Stimulated activated CD4-positive, alpha-beta T cell treated with anti-CD3 and anti-CD28 coated beads, Interleukin-4, amount 100 ng/mL, for 1 hour (primary cell): ENCODE measurements at regions not wholly inside any gene's neighbourhood (a gene's known extent, or its start where the extent isn't known, plus 50 kb on each side); places are given as distances from the start of the nearest gene placed in this dataset.
"Not testable (repeated sequence)": the region's sequence is repeated elsewhere in the genome, so short reads cannot be mapped to it uniquely, and the experiment has no call there.

Source experiments
- DNase-seq: peaks from one replicate; pipeline ENCODE4 v3.0.0-alpha.2; 2020

DNA sequence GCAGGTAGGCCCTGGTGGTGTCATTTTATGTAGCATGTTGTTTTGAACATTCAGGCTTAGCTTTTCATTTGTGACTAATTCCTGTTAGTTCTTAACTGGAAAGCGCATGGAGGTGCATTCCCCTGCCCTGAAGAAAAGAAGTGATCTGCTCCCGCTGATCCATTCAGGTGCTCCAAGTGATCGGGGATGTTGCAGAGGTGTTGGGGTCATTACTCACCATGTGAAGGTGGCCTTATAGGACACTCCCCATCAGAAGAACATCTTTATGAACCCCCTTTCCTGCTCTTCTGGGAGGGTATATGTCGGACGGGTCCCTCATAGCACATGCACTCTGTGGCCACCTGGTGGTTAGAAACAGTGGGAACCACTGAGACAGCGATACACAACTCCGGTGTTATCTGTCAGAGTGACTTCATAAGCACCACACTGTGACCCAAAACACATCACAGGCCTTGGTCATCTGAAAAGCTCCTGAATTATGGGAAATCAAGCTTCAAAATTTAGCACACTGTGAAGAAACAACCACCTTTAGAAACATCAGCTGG lies 172.5 kb upstream of the NOTCH2NLA start:
- DNase-seq = not testable (repeated sequence)

GRCh38 chr1:146400173-146401121 lies 171.6 kb upstream of the NOTCH2NLA start:
- not testable (repeated sequence) for DNase-seq

- not testable (repeated sequence) for DNase-seq
Measured at GRCh38 chr1:146399225-146399624, 170.4 kb upstream of the NOTCH2NLA start.

GRCh38 chr1:146396801-146397200 lies 168.0 kb upstream of the NOTCH2NLA start:
- not testable (repeated sequence) for DNase-seq

- DNase-seq = not testable (repeated sequence)
Measured at GRCh38 chr1:146396242-146396641, 167.4 kb upstream of the NOTCH2NLA start.

DNA sequence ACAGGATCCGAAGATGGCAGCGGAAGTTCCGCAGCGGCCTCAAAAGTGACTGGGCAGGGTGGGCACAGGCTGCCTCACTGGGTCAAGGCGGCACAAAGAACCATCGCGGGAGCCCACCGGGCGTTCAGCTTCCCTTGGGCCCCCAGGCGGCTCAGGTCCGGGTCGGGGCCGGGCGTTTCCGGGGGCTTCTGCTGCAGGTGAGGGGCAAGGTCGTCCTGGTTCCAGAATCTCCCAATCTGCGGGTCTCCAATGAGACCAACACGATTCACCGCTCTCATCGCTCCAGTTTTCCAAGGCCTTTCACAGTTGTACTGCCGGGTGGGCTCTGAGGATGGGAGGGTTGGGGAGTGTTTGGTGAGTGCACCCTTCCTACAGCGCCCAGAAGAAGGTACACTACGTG lies 165.0 kb upstream of the NOTCH2NLA start:
- DNase-seq = not testable (repeated sequence)

GRCh38 chr1:146393154-146393553 lies 164.3 kb upstream of the NOTCH2NLA start:
- not testable (repeated sequence) for DNase-seq

- DNase-seq = not testable (repeated sequence)
Measured at GRCh38 chr1:146389178-146389577, 160.4 kb upstream of the NOTCH2NLA start.

GRCh38 chr1:146387750-146388469 lies 159.1 kb upstream of the NOTCH2NLA start:
- DNase-seq = not testable (repeated sequence)

DNA sequence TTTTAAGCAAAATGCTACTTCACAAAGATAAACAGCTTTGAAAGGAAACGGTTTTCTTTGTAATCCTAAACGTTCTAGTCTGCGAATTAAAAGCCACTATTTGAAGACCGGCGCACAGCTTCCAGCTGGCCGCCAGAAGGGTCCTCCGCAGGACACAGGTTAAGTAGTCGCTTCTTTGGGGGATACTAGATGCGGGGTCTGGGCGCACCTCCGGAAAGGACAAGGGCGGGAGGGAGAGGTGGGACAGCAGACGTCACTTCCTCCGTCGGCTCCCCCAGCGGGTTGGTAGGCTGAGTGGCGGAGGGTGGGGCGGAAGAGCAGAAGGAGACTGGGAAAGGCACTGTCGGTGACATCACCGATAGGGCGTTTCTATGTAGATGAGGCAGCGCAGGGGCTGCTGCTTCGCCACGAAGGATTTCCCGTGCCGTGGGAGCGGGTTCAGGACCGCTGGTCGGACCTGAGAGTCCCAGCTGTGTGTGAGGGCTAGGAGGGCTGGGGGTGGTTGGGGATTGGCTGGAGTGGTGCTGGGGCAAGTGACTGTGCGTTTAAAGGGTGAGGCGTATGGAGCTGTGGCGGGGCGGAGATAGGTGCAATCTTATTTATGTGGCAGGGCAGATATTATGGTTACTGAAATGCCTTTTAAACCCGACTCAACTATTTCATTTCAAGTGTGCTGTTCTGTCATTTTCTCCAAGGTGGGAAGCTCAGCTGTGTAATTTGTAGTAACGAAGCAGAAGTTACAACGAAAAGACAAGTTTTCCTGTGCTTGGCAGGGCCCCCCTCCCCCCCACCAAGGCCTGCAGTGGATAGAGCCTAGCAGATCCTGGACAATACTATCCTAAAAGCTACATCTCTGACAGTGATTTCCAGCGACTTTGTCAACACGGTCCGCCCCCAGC lies 158.3 kb upstream of the NOTCH2NLA start:
- DNase-seq = peak; percentile 65

DNA sequence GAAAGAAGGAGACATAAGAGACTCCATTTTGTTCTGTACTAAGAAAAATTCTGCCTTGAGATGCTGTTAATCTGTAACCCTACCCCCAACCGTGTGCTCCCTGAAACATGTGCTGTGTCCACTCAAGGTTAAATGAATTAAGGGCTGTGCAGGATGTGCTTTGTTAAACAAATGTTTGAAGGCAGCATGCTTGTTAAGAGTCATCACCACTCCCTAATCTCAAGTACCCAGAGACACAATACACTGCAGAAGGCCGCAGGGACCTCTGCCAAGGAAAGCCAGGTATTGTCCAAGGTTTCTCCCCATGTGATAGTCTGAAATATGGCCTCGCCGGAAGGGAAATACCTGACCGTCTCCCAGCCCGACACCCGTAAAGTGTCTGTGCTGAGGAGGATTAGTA lies 152.4 kb upstream of the NOTCH2NLA start:
- DNase-seq = not testable (repeated sequence)

GRCh38 chr1:146376708-146377496 lies 148.1 kb upstream of the NOTCH2NLA start:
- DNase-seq = peak; percentile 63

DNA sequence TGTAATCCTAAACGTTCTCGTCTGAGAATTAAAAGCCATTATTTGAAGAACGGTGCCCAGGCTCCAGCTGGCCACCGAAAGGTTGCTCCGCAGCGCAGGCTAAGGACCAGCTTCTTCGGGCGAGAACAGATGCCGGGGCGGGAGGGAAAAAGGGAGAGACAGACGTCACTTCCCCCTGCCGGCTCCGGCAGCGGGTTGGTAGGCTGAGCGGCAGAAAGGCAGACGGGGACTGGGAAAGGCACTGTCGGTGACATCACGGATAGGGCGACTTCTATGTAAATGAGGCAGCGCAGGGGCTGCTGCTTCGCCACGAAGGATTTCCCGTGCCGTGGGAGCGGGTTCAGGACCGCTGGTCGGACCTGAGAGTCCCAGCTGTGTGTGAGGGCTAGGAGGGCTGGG lies 147.5 kb upstream of the NOTCH2NLA start:
- DNase-seq = peak; percentile 74

- not testable (repeated sequence) for DNase-seq
Measured at GRCh38 chr1:146375108-146375507, 146.3 kb upstream of the NOTCH2NLA start.

DNA sequence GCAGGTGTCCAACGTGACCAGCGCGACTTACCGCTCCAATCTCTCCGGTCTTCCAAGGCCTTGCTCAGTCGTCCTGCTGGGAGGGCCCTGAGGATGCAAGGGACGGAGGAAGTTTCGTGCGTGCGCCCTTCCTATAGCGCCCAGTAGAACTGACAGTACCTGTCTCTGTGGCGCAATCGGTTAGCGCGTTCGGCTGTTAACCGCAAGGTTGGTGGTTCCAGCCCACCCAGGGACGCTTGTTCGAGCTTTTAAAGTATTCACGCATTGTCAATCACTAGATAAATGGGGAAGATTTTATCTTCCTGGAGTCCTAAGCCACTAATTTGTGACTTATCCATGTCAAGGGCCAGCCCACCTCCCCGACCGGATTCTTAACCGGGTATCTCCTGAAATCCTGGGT lies 141.1 kb upstream of the NOTCH2NLA start:
- DNase-seq = peak; percentile 53

- not testable (repeated sequence) for DNase-seq
Measured at GRCh38 chr1:146355373-146355772, 126.6 kb upstream of the NOTCH2NLA start.

- not testable (repeated sequence) for DNase-seq
Measured at GRCh38 chr1:146326863-146327262, 98.0 kb upstream of the NOTCH2NLA start.

GRCh38 chr1:146324463-146324862 lies 95.6 kb upstream of the NOTCH2NLA start:
- not testable (repeated sequence) for DNase-seq

GRCh38 chr1:146323302-146323701 lies 94.5 kb upstream of the NOTCH2NLA start:
- not testable (repeated sequence) for DNase-seq

DNA sequence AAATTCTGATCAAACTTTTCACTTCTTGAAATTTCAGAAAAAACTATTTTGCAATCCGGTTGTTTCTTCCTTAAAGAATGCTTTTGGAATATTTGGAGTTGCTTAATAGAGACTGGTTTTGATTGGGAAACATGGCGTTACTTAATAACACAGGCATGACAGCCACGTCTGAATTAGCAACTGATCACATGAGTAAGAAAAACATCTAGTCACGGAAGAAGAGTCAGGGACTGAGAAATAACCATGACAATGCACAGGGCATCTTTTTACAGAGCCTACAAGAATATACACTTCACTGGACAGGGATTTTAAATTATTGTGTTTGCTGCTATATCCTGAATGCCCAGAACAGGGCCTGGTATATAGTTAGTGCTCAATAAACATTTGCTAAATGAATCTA lies 94.1 kb upstream of the NOTCH2NLA start:
- DNase-seq = not testable (repeated sequence)

DNA sequence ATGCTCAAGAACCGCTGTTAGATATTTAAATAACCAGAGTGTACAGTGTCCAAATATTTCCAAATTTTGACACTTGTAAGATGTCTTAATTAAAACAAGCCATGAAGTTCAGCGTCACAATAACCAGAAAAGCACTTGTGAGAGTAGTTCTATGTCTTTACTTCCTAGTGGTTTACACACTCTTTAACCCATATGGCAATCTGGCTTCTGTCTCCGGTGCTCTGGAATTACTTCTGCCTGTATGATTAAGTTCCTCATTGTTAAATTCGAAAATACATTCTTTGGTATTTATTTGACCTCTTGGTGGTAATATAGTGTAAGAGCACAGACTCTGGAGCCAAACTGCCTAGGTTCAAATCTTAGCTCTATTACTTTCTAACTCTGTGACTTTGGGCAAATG lies 89.9 kb upstream of the NOTCH2NLA start:
- not testable (repeated sequence) for DNase-seq
